Activated T-cell treated with anti-CD3 and anti-CD28 coated beads, Interleukin-2, amount 50 U/mL, for 4 hours (primary cell): ENCODE measurements at regions not wholly inside any gene's neighbourhood (a gene's known extent, or its start where the extent isn't known, plus 50 kb on each side); places are given as distances from the start of the nearest gene placed in this dataset.

Experiments
- ATAC-seq, 2 donors: fragments of 200-7000 bp; cut with Tn5 transposase; one replicate each; pipeline ENCODE4 v1.10.0; 2021
- DNase-seq: peaks from one replicate; pipeline ENCODE4 v3.0.0-alpha.2; 2020
- H3K27me3 Mint-ChIP-seq: one replicate; pipeline ENCODE4 v1.8.0; 2021; ENCODE audit warnings: low read depth, mixed read lengths
- H3K36me3 Mint-ChIP-seq: one replicate; pipeline ENCODE4 v1.8.0; 2022; ENCODE audit warnings: mixed read lengths; ENCODE audit not compliant: insufficient read depth
- H3K4me1 Mint-ChIP-seq: one replicate; pipeline ENCODE4 v1.8.0; 2021; ENCODE audit warnings: low read depth, mixed read lengths
- H3K4me3 Mint-ChIP-seq: one replicate; pipeline ENCODE4 v1.8.0; 2021; ENCODE audit warnings: mild to moderate bottlenecking, moderate library complexity, mixed read lengths
- H3K9me3 Mint-ChIP-seq: one replicate; pipeline ENCODE4 v1.8.0; 2021; ENCODE audit warnings: mixed read lengths

- ATAC-seq (no peak), DNase-seq (no peak)
- Mint-ChIP-seq H3K4me3 (no peak overlapping the region), H3K36me3 (no peaks in the 10 kb centered on the region), H3K27me3 (peaks cover 12% of the 10 kb centered on the region), H3K9me3 (no peaks in the 10 kb centered on the region), H3K4me1 (no peaks in the 10 kb centered on the region)
These were observed 89.3 kb upstream of the EEF1E1 start for GRCh38 chr6:8191629-8192028.

DNA sequence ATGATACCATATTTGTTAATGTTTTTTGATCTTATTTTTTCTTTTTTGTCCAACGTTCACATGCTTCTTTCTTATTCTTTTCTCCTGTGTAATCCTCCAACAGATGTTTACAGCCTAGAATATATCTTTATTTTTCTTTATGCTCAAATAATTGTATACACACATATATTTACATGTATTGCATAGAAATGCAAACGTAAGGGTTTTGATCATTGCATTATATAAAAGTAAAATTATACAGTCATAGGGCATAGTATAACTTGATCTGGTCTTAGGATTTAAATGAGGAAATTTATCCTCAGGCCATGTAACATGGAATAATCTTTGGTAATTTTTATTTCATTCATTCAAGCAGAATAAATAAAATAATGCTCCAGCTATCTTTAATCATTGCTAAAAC lies 84.9 kb upstream of the EEF1E1 start:
- no peaks in the 10 kb centered on the region for H3K9me3 Mint-ChIP-seq
- H3K27me3 Mint-ChIP-seq: peaks cover 14% of the 10 kb centered on the region
- H3K36me3 Mint-ChIP-seq: no peaks in the 10 kb centered on the region
- no peak for DNase-seq
- H3K4me1 Mint-ChIP-seq: no peaks in the 10 kb centered on the region
- ATAC-seq: no peak
- no peak overlapping the region for H3K4me3 Mint-ChIP-seq

DNA sequence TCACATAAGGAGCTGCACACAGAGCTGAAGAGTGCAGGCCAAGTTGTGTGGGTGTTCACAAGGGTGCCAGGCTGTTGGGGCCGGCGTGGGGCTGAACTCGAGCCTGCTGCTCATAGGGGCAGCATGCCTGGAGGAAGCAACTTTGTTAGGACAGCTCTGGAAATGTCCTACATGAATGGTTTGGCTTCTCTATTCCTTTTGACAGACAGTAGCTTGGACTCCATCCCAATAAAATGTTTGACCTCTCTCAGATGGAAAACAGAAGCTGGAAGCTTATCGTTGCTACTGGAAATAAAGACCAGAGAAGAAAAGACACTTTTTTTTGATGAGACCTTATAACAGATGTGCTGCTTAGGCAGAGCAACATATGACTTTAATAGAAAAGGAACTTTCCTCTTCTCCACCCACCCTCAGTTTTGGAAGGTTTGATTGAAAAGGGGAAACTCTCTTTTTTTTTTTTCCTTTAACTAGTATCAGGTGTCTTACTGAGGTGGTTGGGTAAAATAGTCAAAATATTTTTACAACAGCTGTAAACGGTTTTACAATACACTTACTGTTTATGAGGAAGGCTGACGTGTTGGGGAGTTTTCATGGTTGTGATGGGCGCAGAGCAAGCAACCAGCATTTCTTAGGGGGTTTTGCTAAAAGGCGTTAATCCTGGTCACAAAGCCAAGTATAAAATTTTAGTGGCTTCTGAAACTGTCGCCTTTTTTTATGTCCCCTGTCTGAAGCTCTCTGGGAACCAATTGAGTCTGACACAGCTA lies 80.7 kb upstream of the EEF1E1 start:
- Mint-ChIP-seq H3K27me3 (peaks cover 13% of the 10 kb centered on the region), H3K9me3 (no peaks in the 10 kb centered on the region), H3K4me1 (no peaks in the 10 kb centered on the region), H3K36me3 (no peaks in the 10 kb centered on the region), H3K4me3 (no peak overlapping the region)
- DNase-seq (no peak), ATAC-seq (no peak)

DNA sequence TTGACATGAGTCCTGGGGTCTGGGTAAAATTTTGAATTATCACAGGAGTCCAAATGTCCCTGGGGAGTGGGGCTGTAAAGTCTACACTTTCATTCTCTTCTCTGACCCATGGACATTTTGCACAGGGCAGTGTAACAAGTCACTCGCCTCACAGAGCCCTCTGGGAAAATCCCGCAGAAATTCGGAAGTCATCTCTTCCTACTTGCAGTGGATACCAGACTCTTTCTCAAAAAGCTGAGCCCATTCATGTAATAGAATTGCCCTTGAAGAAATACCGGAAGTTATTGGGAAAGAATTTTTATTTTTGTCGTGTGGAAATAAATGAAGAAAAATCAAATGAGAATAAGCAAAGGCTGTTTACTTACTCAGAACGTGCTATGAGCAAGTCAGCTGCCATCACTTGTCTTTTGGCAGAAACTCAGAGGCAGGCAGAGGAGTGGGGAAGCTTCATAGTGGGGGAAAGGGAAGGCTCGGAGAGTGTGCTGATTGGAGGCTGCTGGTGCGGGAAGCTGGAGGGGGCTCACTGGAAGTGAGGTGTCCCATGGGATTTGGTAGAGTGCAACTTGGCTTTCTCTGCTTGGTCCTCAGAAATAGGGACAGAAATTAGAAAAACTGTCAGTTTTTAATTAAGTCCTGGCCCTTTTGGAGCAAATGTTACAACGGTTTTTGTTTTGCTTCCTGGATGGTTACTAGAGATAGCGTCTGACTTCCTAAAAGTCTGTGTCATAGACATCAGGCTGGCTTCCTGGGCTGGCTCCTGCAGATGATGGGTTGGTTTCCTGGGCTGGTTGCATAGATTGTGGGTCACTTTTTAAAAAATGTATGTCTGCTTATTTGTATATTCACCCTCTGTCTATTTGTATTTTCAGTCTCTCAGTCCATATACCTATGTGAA lies 79.8 kb upstream of the EEF1E1 start:
- DNase-seq (no peak), ATAC-seq (no peak)
- no peaks in the 10 kb centered on the region for H3K4me1 Mint-ChIP-seq
- H3K36me3 Mint-ChIP-seq: no peaks in the 10 kb centered on the region
- H3K4me3 Mint-ChIP-seq: no peak overlapping the region
- H3K9me3 Mint-ChIP-seq: no peaks in the 10 kb centered on the region
- peaks cover 15% of the 10 kb centered on the region for H3K27me3 Mint-ChIP-seq

DNA sequence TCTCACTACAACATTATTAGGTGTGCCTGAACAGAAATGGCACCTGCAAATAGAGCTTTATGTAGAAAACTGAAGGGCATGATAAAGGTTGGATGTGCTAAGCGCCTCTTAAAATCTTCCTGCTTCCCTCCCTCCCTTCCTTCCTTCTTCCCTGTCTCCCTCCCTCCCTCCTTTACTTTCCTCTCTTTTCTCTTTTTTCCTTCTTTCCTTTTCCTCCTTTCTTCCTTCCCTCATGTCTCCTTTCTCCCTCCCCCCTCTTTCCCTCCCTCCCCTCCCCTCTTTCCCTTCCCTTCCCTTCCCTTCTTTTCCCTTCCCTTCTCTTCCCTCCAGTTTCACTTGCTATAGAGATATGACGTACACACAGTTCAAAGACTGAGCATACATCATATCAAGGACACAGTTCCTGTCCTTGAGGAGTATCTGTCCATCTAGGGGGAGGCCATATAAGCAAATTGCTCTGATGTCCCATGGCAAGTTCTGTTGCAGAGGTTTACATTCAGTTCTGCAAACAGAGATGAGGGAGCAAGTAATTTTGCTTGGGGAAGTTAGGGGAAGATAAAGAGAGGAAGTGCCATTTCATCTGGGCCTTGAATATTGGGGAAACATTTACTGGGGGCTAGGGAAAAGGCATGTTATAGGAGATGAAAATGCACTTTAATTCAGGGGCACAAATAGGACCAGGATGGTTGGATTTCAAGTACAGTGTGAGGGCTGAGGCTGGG lies 79.0 kb upstream of the EEF1E1 start:
- no peaks in the 10 kb centered on the region for H3K36me3 Mint-ChIP-seq
- no peaks in the 10 kb centered on the region for H3K4me1 Mint-ChIP-seq
- no peak overlapping the region for H3K4me3 Mint-ChIP-seq
- no peak for DNase-seq
- H3K27me3 Mint-ChIP-seq: peaks cover 18% of the 10 kb centered on the region
- H3K9me3 Mint-ChIP-seq: no peaks in the 10 kb centered on the region
- ATAC-seq: no peak

- ATAC-seq (no peak), DNase-seq (no peak)
- H3K4me1 Mint-ChIP-seq: no peaks in the 10 kb centered on the region
- no peaks in the 10 kb centered on the region for H3K36me3 Mint-ChIP-seq
- peaks cover 17% of the 10 kb centered on the region for H3K27me3 Mint-ChIP-seq
- no peaks in the 10 kb centered on the region for H3K9me3 Mint-ChIP-seq
- H3K4me3 Mint-ChIP-seq: no peak overlapping the region
These were observed 78.2 kb upstream of the EEF1E1 start for GRCh38 chr6:8180327-8181159.

- ATAC-seq: no peak
- Mint-ChIP-seq H3K4me1 (no peaks in the 10 kb centered on the region), H3K4me3 (no peak overlapping the region), H3K27me3 (peaks cover 18% of the 10 kb centered on the region), H3K36me3 (no peaks in the 10 kb centered on the region), H3K9me3 (no peaks in the 10 kb centered on the region)
- DNase-seq: no peak
These were observed 75.4 kb upstream of the EEF1E1 start for GRCh38 chr6:8177721-8178120.

- DNase-seq (no peak), ATAC-seq (no peak)
- H3K4me3 Mint-ChIP-seq: no peak overlapping the region
- no peaks in the 10 kb centered on the region for H3K4me1 Mint-ChIP-seq
- no peaks in the 10 kb centered on the region for H3K9me3 Mint-ChIP-seq
- H3K36me3 Mint-ChIP-seq: no peaks in the 10 kb centered on the region
- peaks cover 10% of the 10 kb centered on the region for H3K27me3 Mint-ChIP-seq
These were observed 72.9 kb upstream of the EEF1E1 start for GRCh38 chr6:8175046-8175777.

DNA sequence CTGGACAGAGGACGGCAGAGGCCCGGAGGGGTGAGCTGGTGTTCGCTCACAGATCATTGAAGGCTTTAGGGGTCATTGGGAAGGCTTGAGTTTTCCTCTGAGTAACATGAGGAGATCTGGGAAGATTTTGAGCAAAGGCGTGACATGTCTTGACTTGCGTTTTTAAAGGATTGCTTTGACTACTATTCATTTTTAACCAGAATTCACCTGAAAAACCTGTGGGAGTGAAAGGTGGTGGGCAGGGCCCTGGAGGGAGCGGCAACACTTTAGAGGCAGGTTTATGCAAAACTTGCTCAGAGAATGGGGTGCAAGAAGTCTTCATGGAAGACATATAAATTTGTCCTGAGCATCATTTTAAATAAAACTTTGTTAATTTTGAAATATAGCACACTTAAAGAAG lies 72.2 kb upstream of the EEF1E1 start:
- Mint-ChIP-seq H3K4me3 (no peak overlapping the region), H3K9me3 (no peaks in the 10 kb centered on the region), H3K27me3 (peaks cover 10% of the 10 kb centered on the region), H3K4me1 (no peaks in the 10 kb centered on the region), H3K36me3 (no peaks in the 10 kb centered on the region)
- no peak for DNase-seq
- ATAC-seq: no peak

- no peak for DNase-seq
- no peaks in the 10 kb centered on the region for H3K4me1 Mint-ChIP-seq
- ATAC-seq: no peak
- H3K4me3 Mint-ChIP-seq: no peak overlapping the region
- H3K27me3 Mint-ChIP-seq: peaks cover 8% of the 10 kb centered on the region
- H3K9me3 Mint-ChIP-seq: no peaks in the 10 kb centered on the region
- H3K36me3 Mint-ChIP-seq: no peaks in the 10 kb centered on the region
These were observed 70.2 kb upstream of the EEF1E1 start for GRCh38 chr6:8172530-8172929.

- Mint-ChIP-seq H3K27me3 (peaks cover 7% of the 10 kb centered on the region), H3K9me3 (no peaks in the 10 kb centered on the region), H3K36me3 (no peaks in the 10 kb centered on the region), H3K4me3 (no peak overlapping the region), H3K4me1 (no peaks in the 10 kb centered on the region)
- DNase-seq (no peak), ATAC-seq (no peak)
These were observed 68.4 kb upstream of the EEF1E1 start for GRCh38 chr6:8170754-8171153.

DNA sequence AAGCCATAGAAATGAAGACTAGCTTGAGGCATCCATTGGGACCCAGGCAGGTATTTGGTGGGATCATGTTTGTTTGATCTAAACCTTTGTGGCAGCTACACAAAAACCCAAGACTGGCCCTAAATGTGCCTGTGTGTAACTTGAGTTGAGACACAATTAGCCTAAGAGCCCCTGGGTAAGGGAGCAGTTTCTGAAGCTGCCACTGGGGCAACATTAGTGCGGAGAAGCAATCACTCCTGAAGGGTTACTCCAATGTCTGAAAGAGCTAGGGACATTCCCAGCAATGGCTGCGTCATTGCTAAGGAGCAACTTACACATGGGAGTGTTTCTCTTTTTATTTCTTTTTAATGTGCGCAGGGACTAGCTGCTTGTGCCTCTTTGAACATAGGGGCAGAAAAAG lies 67.9 kb upstream of the EEF1E1 start:
- DNase-seq (no peak), ATAC-seq (no peak)
- no peaks in the 10 kb centered on the region for H3K9me3 Mint-ChIP-seq
- no peaks in the 10 kb centered on the region for H3K4me1 Mint-ChIP-seq
- H3K4me3 Mint-ChIP-seq: no peak overlapping the region
- no peaks in the 10 kb centered on the region for H3K36me3 Mint-ChIP-seq
- peaks cover 7% of the 10 kb centered on the region for H3K27me3 Mint-ChIP-seq

DNA sequence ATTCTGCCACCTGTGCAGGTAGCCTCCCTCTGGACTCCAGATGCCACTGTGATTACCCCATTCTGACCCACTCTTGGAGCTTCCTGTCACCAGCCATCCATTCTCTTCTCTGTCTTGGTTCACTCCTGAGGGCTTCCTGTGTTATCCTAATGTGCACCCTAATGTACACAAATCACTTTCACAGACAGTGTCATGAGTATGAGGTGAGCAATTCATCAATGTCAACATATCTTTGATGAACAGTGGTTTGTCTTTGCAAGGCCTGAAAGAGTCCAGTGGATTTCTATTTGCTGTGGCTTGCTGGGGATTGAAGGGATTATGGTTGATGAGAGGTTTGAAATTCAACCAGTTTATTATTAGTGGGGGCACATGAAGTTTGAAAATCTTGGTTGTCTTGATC lies 63.8 kb upstream of the EEF1E1 start:
- ATAC-seq (no peak), DNase-seq (no peak)
- Mint-ChIP-seq H3K9me3 (peaks cover 3% of the 10 kb centered on the region), H3K4me1 (no peaks in the 10 kb centered on the region), H3K27me3 (peaks cover 3% of the 10 kb centered on the region), H3K36me3 (no peaks in the 10 kb centered on the region), H3K4me3 (no peak overlapping the region)
